Stimulated activated naive CD8-positive, alpha-beta T cell treated with anti-CD3 and anti-CD28 coated beads, Interleukin-15, Interleukin-2, amounts not matched to agents 100 ng/mL and 50 ng/mL, for 24 hours (primary cell): ENCODE measurements at regions not wholly inside any gene's neighbourhood (a gene's known extent, or its start where the extent isn't known, plus 50 kb on each side); places are given as distances from the start of the nearest gene placed in this dataset.

Experiments
- H3K27ac Mint-ChIP-seq: one replicate; pipeline ENCODE4 v1.8.0; 2021; ENCODE audit warnings: mild to moderate bottlenecking, mixed read lengths
- H3K27me3 Mint-ChIP-seq: one replicate; pipeline ENCODE4 v1.8.0; 2021; ENCODE audit warnings: mixed read lengths
- H3K36me3 Mint-ChIP-seq: one replicate; pipeline ENCODE4 v1.8.0; 2021; ENCODE audit warnings: low read depth, mixed read lengths
- H3K4me1 Mint-ChIP-seq: one replicate; pipeline ENCODE4 v1.8.0; 2021; ENCODE audit warnings: low read depth, mixed read lengths
- H3K4me3 Mint-ChIP-seq: one replicate; pipeline ENCODE4 v1.8.0; 2021; ENCODE audit warnings: mild to moderate bottlenecking, mixed read lengths
- H3K9me3 Mint-ChIP-seq: one replicate; pipeline ENCODE4 v1.8.0; 2021; ENCODE audit warnings: mixed read lengths

- Mint-ChIP-seq H3K27me3 (peaks cover 6% of the 10 kb centered on the region), H3K4me3 (no peak overlapping the region)
These were observed 80.9 kb upstream of the SHH start for GRCh38 chr7:155893176-155893575.

GRCh38 chr7:155889636-155890511, 77.6 kb upstream of the SHH start:
- Mint-ChIP-seq H3K4me1 (no peaks in the 10 kb centered on the region), H3K27ac (no peak overlapping the region), H3K9me3 (no peaks in the 10 kb centered on the region), H3K4me3 (no peak overlapping the region), H3K27me3 (peaks cover 6% of the 10 kb centered on the region), H3K36me3 (no peaks in the 10 kb centered on the region)

More at GRCh38 chr7:155893176-155893575, 80.9 kb upstream of the SHH start:
- H3K27ac Mint-ChIP-seq = no peak overlapping the region
- no peaks in the 10 kb centered on the region for H3K9me3 Mint-ChIP-seq
- H3K4me1 Mint-ChIP-seq = no peaks in the 10 kb centered on the region
- H3K36me3 Mint-ChIP-seq = no peaks in the 10 kb centered on the region

- Mint-ChIP-seq H3K36me3 (no peaks in the 10 kb centered on the region), H3K27ac (no peak overlapping the region), H3K9me3 (no peaks in the 10 kb centered on the region), H3K27me3 (no peaks in the 10 kb centered on the region), H3K4me1 (no peaks in the 10 kb centered on the region), H3K4me3 (no peak overlapping the region)
These were observed 74.9 kb upstream of the SHH start for GRCh38 chr7:155887174-155887525.

GRCh38 chr7:155886391-155887173, 74.3 kb upstream of the SHH start:
- Mint-ChIP-seq H3K36me3 (no peaks in the 10 kb centered on the region), H3K9me3 (no peaks in the 10 kb centered on the region), H3K27ac (peak overlapping the region; percentile 50), H3K27me3 (no peaks in the 10 kb centered on the region), H3K4me3 (no peak overlapping the region), H3K4me1 (no peaks in the 10 kb centered on the region)

- no peaks in the 10 kb centered on the region for H3K36me3 Mint-ChIP-seq
- H3K4me1 Mint-ChIP-seq = no peaks in the 10 kb centered on the region
- no peaks in the 10 kb centered on the region for H3K9me3 Mint-ChIP-seq
- H3K27ac Mint-ChIP-seq = no peak overlapping the region
- no peaks in the 10 kb centered on the region for H3K27me3 Mint-ChIP-seq
- no peak overlapping the region for H3K4me3 Mint-ChIP-seq
These were observed 73.2 kb upstream of the SHH start for GRCh38 chr7:155885167-155886155.

GRCh38 chr7:155884225-155885166, 72.2 kb upstream of the SHH start:
- Mint-ChIP-seq H3K27ac (no peak overlapping the region), H3K27me3 (no peaks in the 10 kb centered on the region), H3K9me3 (no peaks in the 10 kb centered on the region), H3K36me3 (no peaks in the 10 kb centered on the region), H3K4me3 (no peak overlapping the region), H3K4me1 (no peaks in the 10 kb centered on the region)

- no peaks in the 10 kb centered on the region for H3K27me3 Mint-ChIP-seq
- H3K36me3 Mint-ChIP-seq = no peaks in the 10 kb centered on the region
- H3K4me1 Mint-ChIP-seq = no peaks in the 10 kb centered on the region
- no peak overlapping the region for H3K27ac Mint-ChIP-seq
- no peaks in the 10 kb centered on the region for H3K9me3 Mint-ChIP-seq
- H3K4me3 Mint-ChIP-seq = no peak overlapping the region
These were observed 71.4 kb upstream of the SHH start for GRCh38 chr7:155883491-155884224.

GRCh38 chr7:155882596-155882995, 70.3 kb upstream of the SHH start:
- H3K36me3 Mint-ChIP-seq = no peaks in the 10 kb centered on the region
- no peaks in the 10 kb centered on the region for H3K9me3 Mint-ChIP-seq
- no peaks in the 10 kb centered on the region for H3K4me1 Mint-ChIP-seq
- no peaks in the 10 kb centered on the region for H3K27me3 Mint-ChIP-seq
- no peak overlapping the region for H3K27ac Mint-ChIP-seq
- no peak overlapping the region for H3K4me3 Mint-ChIP-seq

- Mint-ChIP-seq H3K27me3 (no peaks in the 10 kb centered on the region), H3K36me3 (no peaks in the 10 kb centered on the region), H3K9me3 (no peaks in the 10 kb centered on the region), H3K27ac (no peak overlapping the region), H3K4me1 (no peaks in the 10 kb centered on the region), H3K4me3 (no peak overlapping the region)
These were observed 69.4 kb upstream of the SHH start for GRCh38 chr7:155881471-155882350.

- H3K27me3 Mint-ChIP-seq = peaks cover 4% of the 10 kb centered on the region
- H3K9me3 Mint-ChIP-seq = no peaks in the 10 kb centered on the region
- no peak overlapping the region for H3K4me3 Mint-ChIP-seq
- H3K36me3 Mint-ChIP-seq = no peaks in the 10 kb centered on the region
- H3K4me1 Mint-ChIP-seq = no peaks in the 10 kb centered on the region
- H3K27ac Mint-ChIP-seq = no peak overlapping the region
These were observed 68.5 kb upstream of the SHH start for GRCh38 chr7:155880721-155881120.

GRCh38 chr7:155879592-155879991, 67.3 kb upstream of the SHH start:
- Mint-ChIP-seq H3K27me3 (peaks cover 7% of the 10 kb centered on the region), H3K4me3 (no peak overlapping the region), H3K27ac (no peak overlapping the region), H3K9me3 (no peaks in the 10 kb centered on the region), H3K36me3 (no peaks in the 10 kb centered on the region), H3K4me1 (no peaks in the 10 kb centered on the region)

GRCh38 chr7:155878674-155879073, 66.4 kb upstream of the SHH start:
- no peaks in the 10 kb centered on the region for H3K4me1 Mint-ChIP-seq
- H3K4me3 Mint-ChIP-seq = no peak overlapping the region
- H3K36me3 Mint-ChIP-seq = no peaks in the 10 kb centered on the region
- H3K27me3 Mint-ChIP-seq = peaks cover 16% of the 10 kb centered on the region
- no peaks in the 10 kb centered on the region for H3K9me3 Mint-ChIP-seq
- H3K27ac Mint-ChIP-seq = no peak overlapping the region
